Caco-2 (cell line): ENCODE measurements at regions not wholly inside any gene's neighbourhood (a gene's known extent, or its start where the extent isn't known, plus 50 kb on each side); places are given as distances from the start of the nearest gene placed in this dataset.

Source experiments
- BruUV-seq: library from RNA; stranded (reverse); fragments of 400-500 nt; replicated peaks from 2 replicates; lab custom pipeline; 2021; lab: Mats Ljungman, UMichigan
- CTCF ChIA-PET: fragments of 300-600 bp; sonication (Branson Sonifier 250); formaldehyde crosslinking; loops from one replicate; lab custom pipeline; 2022; ENCODE audit warnings: antibody characterized with exemption; lab: Charles Lee
- POLR2A ChIA-PET: fragments of 300-600 bp; sonication (Branson Sonifier 250); formaldehyde crosslinking; loops from one replicate; lab custom pipeline; 2022; ENCODE audit warnings: antibody characterized with exemption; lab: Charles Lee
- DNase-seq, 2 experiments: peaks; one replicate each; pipeline versions ENCODE4 v3.0.0 to v3.0.0-alpha.2; 2020 to 2022
- H3K27me3 ChIP-seq: replicated peaks from 2 replicates; pipeline ENCODE4 v1.6.0; 2011; ENCODE audit warnings: low read length; ENCODE audit not compliant: control insufficient read depth, insufficient read depth
- H3K36me3 ChIP-seq: 2 replicates; pipeline ENCODE4 v1.5.1; 2011; ENCODE audit warnings: low read length; ENCODE audit not compliant: control insufficient read depth, insufficient read depth
- H3K4me1 ChIP-seq: fragments of 250-450 bp; sonication (Bioruptor Pico); 2 replicates; pipeline ENCODE4 v1.5.1; 2020; ENCODE audit warnings: mild to moderate bottlenecking
- H3K4me3 ChIP-seq: 2 replicates; pipeline ENCODE4 v1.5.1; 2011; ENCODE audit warnings: low read depth, mild to moderate bottlenecking, control low read depth, low read length
- H3K9me3 ChIP-seq: fragments of 250-450 bp; sonication (Bioruptor Pico); 2 replicates; pipeline ENCODE4 v1.5.1; 2020; ENCODE audit warnings: mild to moderate bottlenecking, moderate library complexity
- H3K27ac Mint-ChIP-seq: one replicate; pipeline ENCODE4 v1.8.0; 2022; ENCODE audit warnings: mixed read lengths; ENCODE audit not compliant: unreplicated experiment
- H3K27me3 Mint-ChIP-seq: one replicate; pipeline ENCODE4 v1.8.0; 2022; ENCODE audit warnings: mixed read lengths; ENCODE audit not compliant: insufficient read depth, unreplicated experiment
- H3K36me3 Mint-ChIP-seq: one replicate; pipeline ENCODE4 v1.8.0; 2022; ENCODE audit warnings: mild to moderate bottlenecking, mixed read lengths; ENCODE audit not compliant: insufficient read depth, unreplicated experiment
- H3K4me1 Mint-ChIP-seq: one replicate; pipeline ENCODE4 v1.8.0; 2022; ENCODE audit warnings: low read depth, mixed read lengths; ENCODE audit not compliant: unreplicated experiment
- H3K4me3 Mint-ChIP-seq: one replicate; pipeline ENCODE4 v1.8.0; 2022; ENCODE audit warnings: mild to moderate bottlenecking, moderate library complexity, mixed read lengths; ENCODE audit not compliant: unreplicated experiment
- H3K9me3 Mint-ChIP-seq: one replicate; pipeline ENCODE4 v1.8.0; 2022; ENCODE audit warnings: mixed read lengths; ENCODE audit not compliant: unreplicated experiment
- intact Hi-C: fragments of 100-400 bp; cut with micrococcal nuclease; formaldehyde crosslinking; loops from one replicate; pipeline ENCODE4 v1.10.0; 2022; ENCODE audit not compliant: unreplicated experiment
- TF ChIP-seq, protein P1 (sequence below), 2 experiments: fragments of 200-600 bp in 1 of 2; IDR thresholded peaks; 1 replicate in 1 of 2; 2 replicates in 1 of 2; pipeline versions ENCODE4 v1.5.1 to v1.8.0; 2011 to 2022; ENCODE audit warnings: antibody characterized with exemption in 1 of 2, control low read depth in 1 of 2, inconsistent platforms in 1 of 2, low read depth in 1 of 2, low read length in 1 of 2, mild to moderate bottlenecking in 1 of 2, moderate library complexity in 1 of 2; ENCODE audit not compliant: insufficient read depth in 1 of 2, severe bottlenecking in 1 of 2, unreplicated experiment in 1 of 2

DNA sequence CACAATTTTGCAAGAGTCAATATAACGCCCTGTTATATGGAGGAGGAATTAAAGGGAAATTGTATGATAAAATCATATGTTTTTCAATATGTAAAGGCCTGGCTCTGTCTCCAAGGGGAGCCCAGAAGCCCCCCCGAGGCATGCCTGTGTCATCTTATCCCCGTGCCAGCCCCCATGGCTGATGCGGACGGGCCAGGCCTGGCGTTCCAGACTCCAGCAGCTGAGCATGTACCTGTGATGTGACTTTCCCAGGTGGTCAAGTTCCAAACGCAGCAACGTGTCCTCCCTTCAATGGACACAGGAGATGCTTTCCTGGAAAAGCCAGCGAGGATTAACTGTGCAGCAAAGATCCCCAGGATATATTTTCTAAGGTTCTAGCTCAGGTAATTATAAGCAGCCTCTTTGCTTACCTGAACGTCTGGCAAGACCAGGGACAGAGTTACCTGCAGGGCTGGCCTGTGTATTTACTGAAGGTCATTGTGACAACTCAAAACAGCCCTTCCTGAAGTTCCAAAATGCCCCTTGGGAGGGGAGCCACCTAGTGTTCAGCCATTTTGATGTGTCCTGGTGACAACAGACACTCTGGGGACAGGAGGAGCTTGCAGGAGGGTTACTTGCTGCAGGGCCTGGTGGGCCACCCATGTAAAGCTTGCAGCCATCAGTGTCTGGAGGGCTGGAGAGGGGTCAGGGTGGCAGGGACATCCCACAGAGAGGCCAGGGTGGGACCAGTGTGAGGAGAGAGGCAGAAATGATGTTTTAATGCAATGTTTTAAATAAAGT, 53.3 kb upstream of the RNU6ATAC start:
- Histone ChIP-seq H3K4me1 (no peaks in the 10 kb centered on the region; the same call in 1 of the 2 replicates), H3K27me3 (no peaks in the 10 kb centered on the region), H3K4me3 (no peak overlapping the region), H3K9me3 (peaks cover 4% of the 10 kb centered on the region; the same call in 1 of the 2 replicates), H3K36me3 (no peaks in the 10 kb centered on the region)
- TF ChIP-seq, protein P1, sequence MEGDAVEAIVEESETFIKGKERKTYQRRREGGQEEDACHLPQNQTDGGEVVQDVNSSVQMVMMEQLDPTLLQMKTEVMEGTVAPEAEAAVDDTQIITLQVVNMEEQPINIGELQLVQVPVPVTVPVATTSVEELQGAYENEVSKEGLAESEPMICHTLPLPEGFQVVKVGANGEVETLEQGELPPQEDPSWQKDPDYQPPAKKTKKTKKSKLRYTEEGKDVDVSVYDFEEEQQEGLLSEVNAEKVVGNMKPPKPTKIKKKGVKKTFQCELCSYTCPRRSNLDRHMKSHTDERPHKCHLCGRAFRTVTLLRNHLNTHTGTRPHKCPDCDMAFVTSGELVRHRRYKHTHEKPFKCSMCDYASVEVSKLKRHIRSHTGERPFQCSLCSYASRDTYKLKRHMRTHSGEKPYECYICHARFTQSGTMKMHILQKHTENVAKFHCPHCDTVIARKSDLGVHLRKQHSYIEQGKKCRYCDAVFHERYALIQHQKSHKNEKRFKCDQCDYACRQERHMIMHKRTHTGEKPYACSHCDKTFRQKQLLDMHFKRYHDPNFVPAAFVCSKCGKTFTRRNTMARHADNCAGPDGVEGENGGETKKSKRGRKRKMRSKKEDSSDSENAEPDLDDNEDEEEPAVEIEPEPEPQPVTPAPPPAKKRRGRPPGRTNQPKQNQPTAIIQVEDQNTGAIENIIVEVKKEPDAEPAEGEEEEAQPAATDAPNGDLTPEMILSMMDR (IDR thresholded peaks at IDR 0.05; ENCODE audit: insufficient read depth in 1 of 2, low read depth in 1 of 2, low read length in 1 of 2, severe bottlenecking in 1 of 2, unreplicated experiment in 1 of 2), result peak; percentile 44 to 53
- peak; percentile 67 to 71 for DNase-seq
- H3K4me3 Mint-ChIP-seq, result no peak overlapping the region
- H3K27me3 Mint-ChIP-seq, result no peaks in the 10 kb centered on the region
- no peaks in the 10 kb centered on the region for H3K4me1 Mint-ChIP-seq
- no peaks in the 10 kb centered on the region for H3K36me3 Mint-ChIP-seq
- H3K9me3 Mint-ChIP-seq, result no peaks in the 10 kb centered on the region
- intact Hi-C loops, result loop anchor here (1.0 to 5.0 kb wide), 2 partner anchors 47 to 225 kb away; no protein-coding TSS in a partner anchor
- BruUV-seq, result no TSS peak
- H3K27ac Mint-ChIP-seq, result no peak overlapping the region
- POLR2A ChIA-PET, result no interaction called here
- CTCF ChIA-PET, result interaction anchor here (0.6 to 1.6 kb wide), 5 partner anchors 43 to 226 kb away, joined by 3 to 13 read pairs (median 4); no protein-coding TSS in a partner anchor

DNA sequence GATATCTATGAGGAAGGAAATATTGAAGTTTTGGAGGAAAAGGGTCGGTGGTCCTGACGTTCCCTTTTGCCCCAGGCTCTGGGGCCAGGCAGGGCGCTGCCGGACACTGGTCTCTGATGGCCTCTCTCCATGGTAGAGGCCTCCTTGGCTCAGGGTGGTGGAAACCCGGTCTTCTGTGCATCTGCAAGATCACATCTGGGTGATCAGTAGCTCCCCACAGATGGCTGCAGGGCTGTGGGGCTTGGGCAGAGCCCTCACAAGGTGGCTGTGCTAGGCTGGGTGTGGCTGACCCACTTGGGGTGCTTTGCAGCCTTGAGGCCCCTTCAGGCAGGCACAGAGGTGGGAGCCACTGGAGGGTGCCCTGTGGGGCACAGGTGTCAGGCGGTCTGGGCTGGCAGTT, 53.9 kb upstream of the RNU6ATAC start:
- intact Hi-C loops, result loop anchor here (5.0 kb wide), 1 partner anchor 224 kb away; no protein-coding TSS in a partner anchor
- BruUV-seq, result no TSS peak
- Mint-ChIP-seq H3K4me3 (no peak overlapping the region), H3K36me3 (no peaks in the 10 kb centered on the region), H3K27ac (no peak overlapping the region), H3K9me3 (no peaks in the 10 kb centered on the region), H3K4me1 (no peaks in the 10 kb centered on the region), H3K27me3 (no peaks in the 10 kb centered on the region)
- POLR2A ChIA-PET, result no interaction called here
- CTCF ChIA-PET, result interaction anchor here (0.6 to 1.6 kb wide), 5 partner anchors 44 to 225 kb away, joined by 3 to 13 read pairs (median 4); no protein-coding TSS in a partner anchor
- H3K36me3 ChIP-seq, result no peaks in the 10 kb centered on the region
- H3K4me1 ChIP-seq, result no peaks in the 10 kb centered on the region; the same call in 1 of the 2 replicates
- no peak for DNase-seq
- no peaks in the 10 kb centered on the region for H3K27me3 ChIP-seq
- H3K9me3 ChIP-seq, result no peaks in the 10 kb centered on the region
- TF ChIP-seq, protein P1 (IDR thresholded peaks at IDR 0.05; ENCODE audit: insufficient read depth in 1 of 2, low read depth in 1 of 2, low read length in 1 of 2, severe bottlenecking in 1 of 2, unreplicated experiment in 1 of 2), result no peak
- H3K4me3 ChIP-seq, result no peak overlapping the region

DNA sequence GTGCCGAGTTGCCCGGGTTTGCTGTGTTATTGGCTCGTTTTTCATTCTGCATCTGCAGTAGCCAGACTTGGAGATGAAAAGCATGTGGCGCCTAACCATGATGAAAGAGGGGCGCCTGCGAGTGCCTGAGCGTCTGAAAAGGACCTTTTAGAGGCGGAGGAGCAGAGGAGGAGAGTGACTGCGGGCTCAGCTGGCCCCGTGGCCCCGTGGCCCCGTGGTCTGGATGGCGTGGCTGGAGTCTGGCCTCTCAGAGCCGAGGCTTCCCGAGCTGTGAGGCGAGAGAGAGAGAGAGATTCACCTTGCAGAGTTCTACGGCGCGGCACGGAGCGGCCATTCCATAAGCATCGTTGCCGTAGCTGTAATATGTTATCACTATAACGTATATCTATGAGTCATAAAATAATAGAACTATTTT, 55.3 kb upstream of the RNU6ATAC start:
- no peaks in the 10 kb centered on the region; the same call in 1 of the 2 replicates for H3K4me1 ChIP-seq
- no peaks in the 10 kb centered on the region for H3K9me3 ChIP-seq
- H3K4me1 Mint-ChIP-seq, result no peaks in the 10 kb centered on the region
- H3K9me3 Mint-ChIP-seq, result no peaks in the 10 kb centered on the region
- no peak overlapping the region for H3K4me3 ChIP-seq
- no peak for DNase-seq
- POLR2A ChIA-PET, result no interaction called here
- intact Hi-C loops, result loop anchor here (5.0 kb wide), 1 partner anchor 223 kb away; no protein-coding TSS in a partner anchor
- no peaks in the 10 kb centered on the region for H3K36me3 Mint-ChIP-seq
- BruUV-seq, result no TSS peak
- H3K36me3 ChIP-seq, result no peaks in the 10 kb centered on the region
- no peak overlapping the region for H3K4me3 Mint-ChIP-seq
- H3K27me3 ChIP-seq, result no peaks in the 10 kb centered on the region
- no peak overlapping the region for H3K27ac Mint-ChIP-seq
- CTCF ChIA-PET, result no interaction called here
- no peaks in the 10 kb centered on the region for H3K27me3 Mint-ChIP-seq
- TF ChIP-seq, protein P1 (IDR thresholded peaks at IDR 0.05; ENCODE audit: insufficient read depth in 1 of 2, low read depth in 1 of 2, low read length in 1 of 2, severe bottlenecking in 1 of 2, unreplicated experiment in 1 of 2), result no peak
